Right lobe of liver (tissue), 6 donors: ENCODE measurements at regions not wholly inside any gene's neighbourhood (a gene's known extent, or its start where the extent isn't known, plus 50 kb on each side); places are given as distances from the start of the nearest gene placed in this dataset.

ENCODE experiments used
- ATAC-seq, 4 donors: fragments of 200-7000 bp; cut with Tn5 transposase; one replicate each; pipeline ENCODE4 v1.9.1; 2020; ENCODE audit warnings: mild to moderate bottlenecking in 4 of 4, moderate library complexity in 4 of 4
- DNase-seq, 3 donors: peaks; one replicate each; pipeline ENCODE4 v3.0.0-alpha.2; 2020
- H3K27ac ChIP-seq, 3 donors: fragments of 200-600 bp; one replicate each; pipeline ENCODE4 v1.8.0; 2022
- H3K27me3 ChIP-seq, 2 donors: fragments of 200-600 bp; one replicate each; pipeline ENCODE4 v1.8.0; 2022
- H3K36me3 ChIP-seq, 4 donors: fragments of 200-600 bp; sonication (generic) in 1 of 4; one replicate each; pipeline versions ENCODE4 v1.5.1 to v1.8.0; 2017 to 2022; ENCODE audit warnings: control low read depth in 1 of 4
- H3K4me1 ChIP-seq, 4 donors: fragments of 200-600 bp; sonication (generic) in 1 of 4; one replicate each; pipeline versions ENCODE4 v1.5.1 to v1.8.0; 2017 to 2022; ENCODE audit warnings: control low read depth in 1 of 4
- H3K4me3 ChIP-seq, 3 donors: fragments of 200-600 bp; one replicate each; pipeline ENCODE4 v1.8.0; 2022
- H3K9me3 ChIP-seq, 4 donors: fragments of 200-600 bp; sonication (generic) in 1 of 4; one replicate each; pipeline versions ENCODE4 v1.5.1 to v1.8.0; 2017 to 2022; ENCODE audit warnings: control low read depth in 1 of 4
- POLR2A ChIP-seq: fragments of 450-650 bp; IDR thresholded peaks from one replicate; pipeline ENCODE4 v1.6.1; 2017; ENCODE audit warnings: antibody characterized with exemption, mild to moderate bottlenecking
- WGBS: methylation state at CpG from one replicate; pipeline ENCODE4 v1.1.6; 2018; ENCODE audit warnings: low coverage, low lambda C conversion rate; ENCODE audit not compliant: insufficient coverage; ENCODE audit errors: missing lambda C conversion rate; 5-methylcytosine and 5-hydroxymethylcytosine counted together
- intact Hi-C, 2 donors: fragments of 100-400 bp; cut with DNase I; formaldehyde crosslinking; loops; one replicate each; pipeline versions ENCODE4 v1.11.2 to v1.14.1; 2022
- TF ChIP-seq, protein P1 (sequence below), 4 donors: fragments of 200-600 bp in 3 of 4; fragments of 450-650 bp in 1 of 4; IDR thresholded peaks; one replicate each; pipeline versions ENCODE4 v1.5.1 to v1.8.0; 2016 to 2022; ENCODE audit warnings: antibody characterized with exemption in 4 of 4, mild to moderate bottlenecking in 2 of 4
- donor health status: DM: no; HTN: yes; CAD: no.
- donor health status: DM: no; HTN: no; CAD: no.
- donor health status: DM: no; HTN: no; CAD: no.
- donor health status: DM: no; HTN: yes; CAD: no.
- donor health status: DM: no; HTN: yes; CAD: no.

DNA sequence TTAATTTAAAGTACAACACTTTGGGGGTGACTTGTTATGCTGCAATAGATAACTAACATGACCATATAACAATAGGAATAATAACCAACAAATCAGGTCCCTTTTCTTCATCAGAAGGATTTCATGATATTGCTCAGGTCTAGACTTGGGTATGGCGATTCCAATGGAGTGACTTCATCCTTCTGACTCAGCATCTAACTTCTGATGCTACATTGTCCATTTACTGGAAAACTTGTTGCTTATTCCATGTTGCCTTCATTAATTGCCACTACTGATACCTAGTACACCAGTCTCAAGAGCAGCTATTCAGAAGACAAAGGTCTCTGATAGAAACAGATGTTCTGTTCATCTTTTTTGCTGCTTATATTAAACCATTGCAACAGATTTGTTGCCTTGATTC lies 324.3 kb downstream of the TGFB2 start:
- 83% methylated on average over 1 of the region's 1 CpG for WGBS
- H3K4me1 ChIP-seq = no peaks in the 10 kb centered on the region
- H3K27me3 ChIP-seq = no peaks in the 10 kb centered on the region
- H3K4me3 ChIP-seq = no peak overlapping the region
- no peaks in the 10 kb centered on the region for H3K36me3 ChIP-seq
- DNase-seq = no peak
- H3K9me3 ChIP-seq = no peaks in the 10 kb centered on the region
- ATAC-seq = no peak
- H3K27ac ChIP-seq = no peak overlapping the region
- TF ChIP-seq, protein P1, sequence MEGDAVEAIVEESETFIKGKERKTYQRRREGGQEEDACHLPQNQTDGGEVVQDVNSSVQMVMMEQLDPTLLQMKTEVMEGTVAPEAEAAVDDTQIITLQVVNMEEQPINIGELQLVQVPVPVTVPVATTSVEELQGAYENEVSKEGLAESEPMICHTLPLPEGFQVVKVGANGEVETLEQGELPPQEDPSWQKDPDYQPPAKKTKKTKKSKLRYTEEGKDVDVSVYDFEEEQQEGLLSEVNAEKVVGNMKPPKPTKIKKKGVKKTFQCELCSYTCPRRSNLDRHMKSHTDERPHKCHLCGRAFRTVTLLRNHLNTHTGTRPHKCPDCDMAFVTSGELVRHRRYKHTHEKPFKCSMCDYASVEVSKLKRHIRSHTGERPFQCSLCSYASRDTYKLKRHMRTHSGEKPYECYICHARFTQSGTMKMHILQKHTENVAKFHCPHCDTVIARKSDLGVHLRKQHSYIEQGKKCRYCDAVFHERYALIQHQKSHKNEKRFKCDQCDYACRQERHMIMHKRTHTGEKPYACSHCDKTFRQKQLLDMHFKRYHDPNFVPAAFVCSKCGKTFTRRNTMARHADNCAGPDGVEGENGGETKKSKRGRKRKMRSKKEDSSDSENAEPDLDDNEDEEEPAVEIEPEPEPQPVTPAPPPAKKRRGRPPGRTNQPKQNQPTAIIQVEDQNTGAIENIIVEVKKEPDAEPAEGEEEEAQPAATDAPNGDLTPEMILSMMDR (IDR thresholded peaks at IDR 0.05) = no peak
- TF ChIP-seq POLR2A = no peak
- intact Hi-C loops = no loop called here

DNA sequence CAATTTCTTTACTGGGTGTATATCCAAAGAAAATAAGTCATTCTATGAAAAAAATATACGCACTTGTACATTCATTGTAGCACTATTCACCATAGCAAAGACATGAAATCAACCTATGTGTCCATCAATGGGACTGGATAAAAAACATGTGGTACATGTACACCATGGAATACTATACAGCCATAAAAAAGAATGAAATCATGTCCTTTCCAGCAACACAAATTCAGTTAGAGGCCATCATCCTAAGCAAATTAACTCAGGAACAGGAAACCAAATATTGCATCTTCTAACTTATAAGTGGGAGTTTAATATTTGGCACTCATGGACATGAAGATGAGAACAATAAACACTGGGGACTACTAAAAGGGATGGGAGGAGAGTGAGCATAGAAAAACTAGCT lies 325.7 kb downstream of the TGFB2 start:
- 100% methylated on average over 1 of the region's 1 CpG for WGBS
- Histone ChIP-seq H3K9me3 (no peaks in the 10 kb centered on the region), H3K36me3 (no peaks in the 10 kb centered on the region), H3K4me1 (no peaks in the 10 kb centered on the region), H3K27ac (no peak overlapping the region), H3K4me3 (no peak overlapping the region), H3K27me3 (no peaks in the 10 kb centered on the region)
- no peak for ATAC-seq
- TF ChIP-seq, protein P1 (IDR thresholded peaks at IDR 0.05) = no peak
- no peak for TF ChIP-seq POLR2A
- no peak for DNase-seq
- intact Hi-C loops = no loop called here

- H3K4me1 ChIP-seq = no peaks in the 10 kb centered on the region
- no peaks in the 10 kb centered on the region for H3K27me3 ChIP-seq
- H3K4me3 ChIP-seq = no peak overlapping the region
- no peak overlapping the region for H3K27ac ChIP-seq
- no peak for TF ChIP-seq POLR2A
- TF ChIP-seq, protein P1 (IDR thresholded peaks at IDR 0.05) = no peak
- H3K36me3 ChIP-seq = no peaks in the 10 kb centered on the region
- 48% methylated on average over 6 of the region's 6 CpGs for WGBS
- DNase-seq = no peak
- intact Hi-C loops = no loop called here
- no peaks in the 10 kb centered on the region for H3K9me3 ChIP-seq
- no peak for ATAC-seq
Observed at GRCh38 chr1:218671573-218671972, 326.4 kb downstream of the TGFB2 start.

- 77% methylated on average over 2 of the region's 2 CpGs for WGBS
- ATAC-seq (no peak), DNase-seq (no peak)
- Histone ChIP-seq H3K9me3 (no peaks in the 10 kb centered on the region), H3K4me3 (no peak overlapping the region), H3K4me1 (no peaks in the 10 kb centered on the region), H3K36me3 (no peaks in the 10 kb centered on the region), H3K27ac (no peak overlapping the region), H3K27me3 (no peaks in the 10 kb centered on the region)
- intact Hi-C loops = no loop called here
- TF ChIP-seq, protein P1 (IDR thresholded peaks at IDR 0.05) = no peak
- no peak for TF ChIP-seq POLR2A
Observed at GRCh38 chr1:218673170-218673569, 328.0 kb downstream of the TGFB2 start.

DNA sequence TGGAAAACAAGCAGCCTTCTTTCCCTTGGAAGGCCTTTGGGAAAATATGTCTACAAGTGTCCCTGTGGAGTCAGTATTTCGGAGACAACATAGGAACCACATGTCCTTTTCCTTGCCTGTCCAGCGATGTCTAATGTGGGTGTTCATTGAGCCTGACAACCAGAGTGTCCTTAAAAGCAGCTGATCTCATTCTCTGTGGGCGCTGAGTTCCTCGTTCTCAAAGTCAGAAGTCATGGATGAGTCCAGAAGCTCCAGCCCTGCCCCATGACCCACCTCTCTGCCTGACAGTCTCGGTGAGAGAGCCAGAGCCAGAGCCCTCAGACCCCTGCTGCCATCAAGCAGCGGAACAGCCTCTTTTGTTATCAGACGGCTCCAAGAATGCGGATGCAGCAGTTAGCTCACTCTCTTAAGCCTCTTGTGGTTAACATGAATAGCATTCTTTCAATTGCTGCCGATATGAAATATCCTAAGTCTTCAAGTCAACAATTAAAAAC lies 329.2 kb downstream of the TGFB2 start:
- Histone ChIP-seq H3K27me3 (no peaks in the 10 kb centered on the region), H3K9me3 (no peaks in the 10 kb centered on the region), H3K27ac (no peak overlapping the region), H3K36me3 (no peaks in the 10 kb centered on the region), H3K4me3 (no peak overlapping the region), H3K4me1 (no peaks in the 10 kb centered on the region)
- 18% methylated on average over 6 of the region's 9 CpGs for WGBS
- no peak for TF ChIP-seq POLR2A
- TF ChIP-seq, protein P1 (IDR thresholded peaks at IDR 0.05) = no peak
- intact Hi-C loops = no loop called here
- DNase-seq (no peak), ATAC-seq (peak in 2 of 4 donors; percentile 20 to 34)
